ENCODE measurements at regions not wholly inside any gene's neighbourhood (a gene's known extent, or its start where the extent isn't known, plus 50 kb on each side); places are given as distances from the start of the nearest gene placed in this dataset.

DNA sequence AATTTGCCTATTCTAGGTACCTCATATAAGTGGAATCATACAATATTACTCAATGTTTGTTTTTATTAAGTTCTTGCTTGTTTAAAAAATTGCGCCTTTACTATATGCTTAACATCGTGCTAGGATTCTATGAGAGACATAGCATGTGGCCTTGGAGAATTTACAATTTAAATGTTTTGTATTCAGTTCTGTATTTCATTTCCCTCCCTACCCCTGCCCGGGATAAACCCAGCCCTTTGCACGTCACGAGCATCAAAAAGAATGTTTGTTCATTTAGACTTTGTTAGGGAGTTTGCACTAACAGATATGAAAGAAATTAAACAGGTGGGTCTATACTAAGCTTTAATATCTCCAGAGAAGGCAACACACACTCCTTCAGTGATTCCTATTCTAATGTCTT lies 75.7 kb downstream of the C18orf54 start:
- H3K9me3 ChIP-seq (ENCODE audit: control insufficient read depth in 4 of 4, insufficient read depth in 3 of 4, low read length in 3 of 4) = peaks cover 0 to 2% (median 0%) of the 10 kb centered on the region in 4 donors
- H3K9ac ChIP-seq (ENCODE audit: insufficient read depth in 1 of 2, low read length in 2 of 2) = no peak overlapping the region
- 49 to 64% methylated on average over 5 of the region's 5 CpGs for WGBS, 2 donors
- no peak for DNase-seq
- H3K4me3 ChIP-seq = no peak overlapping the region
- TF ChIP-seq, protein P1, sequence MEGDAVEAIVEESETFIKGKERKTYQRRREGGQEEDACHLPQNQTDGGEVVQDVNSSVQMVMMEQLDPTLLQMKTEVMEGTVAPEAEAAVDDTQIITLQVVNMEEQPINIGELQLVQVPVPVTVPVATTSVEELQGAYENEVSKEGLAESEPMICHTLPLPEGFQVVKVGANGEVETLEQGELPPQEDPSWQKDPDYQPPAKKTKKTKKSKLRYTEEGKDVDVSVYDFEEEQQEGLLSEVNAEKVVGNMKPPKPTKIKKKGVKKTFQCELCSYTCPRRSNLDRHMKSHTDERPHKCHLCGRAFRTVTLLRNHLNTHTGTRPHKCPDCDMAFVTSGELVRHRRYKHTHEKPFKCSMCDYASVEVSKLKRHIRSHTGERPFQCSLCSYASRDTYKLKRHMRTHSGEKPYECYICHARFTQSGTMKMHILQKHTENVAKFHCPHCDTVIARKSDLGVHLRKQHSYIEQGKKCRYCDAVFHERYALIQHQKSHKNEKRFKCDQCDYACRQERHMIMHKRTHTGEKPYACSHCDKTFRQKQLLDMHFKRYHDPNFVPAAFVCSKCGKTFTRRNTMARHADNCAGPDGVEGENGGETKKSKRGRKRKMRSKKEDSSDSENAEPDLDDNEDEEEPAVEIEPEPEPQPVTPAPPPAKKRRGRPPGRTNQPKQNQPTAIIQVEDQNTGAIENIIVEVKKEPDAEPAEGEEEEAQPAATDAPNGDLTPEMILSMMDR (IDR thresholded peaks at IDR 0.05; ENCODE audit: control extremely low read depth, extremely low read depth) = no peak
- no peak for ATAC-seq (ENCODE audit: insufficient read depth, low FRiP score)
- H3K36me3 ChIP-seq (ENCODE audit: control insufficient read depth in 4 of 4, insufficient read depth in 4 of 4, low read length in 4 of 4) = no peaks in the 10 kb centered on the region
- H3K4me1 ChIP-seq (ENCODE audit: control insufficient read depth in 5 of 5, insufficient read depth in 5 of 5, low read length in 5 of 5) = no peaks in the 10 kb centered on the region
- H3K27ac ChIP-seq (ENCODE audit: low read depth in 1 of 2, low read length in 1 of 2) = no peak overlapping the region
- peaks cover 0 to 9% (median 3%) of the 10 kb centered on the region in 3 donors for H3K27me3 ChIP-seq (ENCODE audit: control insufficient read depth in 3 of 3, insufficient read depth in 3 of 3, low read length in 2 of 3)

DNA sequence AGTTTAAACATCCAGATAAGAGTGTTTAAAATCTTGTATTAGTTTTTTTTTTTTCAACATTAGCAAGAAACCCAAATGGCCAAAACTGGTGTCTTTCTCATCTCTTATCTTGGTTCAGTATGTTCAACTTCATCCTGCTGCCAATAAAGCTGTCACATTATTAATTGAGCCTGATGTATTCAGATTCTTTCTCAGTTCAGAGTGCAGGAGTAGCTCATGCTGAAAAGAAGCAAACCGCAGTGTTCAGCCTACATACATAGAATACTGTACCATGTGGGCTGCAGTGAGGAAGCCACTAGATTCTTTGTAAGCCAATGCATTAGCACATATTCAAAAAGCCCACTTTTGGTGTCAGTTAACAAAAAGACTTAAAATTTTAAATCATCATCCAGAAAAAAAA lies 76.2 kb downstream of the C18orf54 start:
- no peaks in the 10 kb centered on the region for H3K4me1 ChIP-seq (ENCODE audit: control insufficient read depth in 5 of 5, insufficient read depth in 5 of 5, low read length in 5 of 5)

DNA sequence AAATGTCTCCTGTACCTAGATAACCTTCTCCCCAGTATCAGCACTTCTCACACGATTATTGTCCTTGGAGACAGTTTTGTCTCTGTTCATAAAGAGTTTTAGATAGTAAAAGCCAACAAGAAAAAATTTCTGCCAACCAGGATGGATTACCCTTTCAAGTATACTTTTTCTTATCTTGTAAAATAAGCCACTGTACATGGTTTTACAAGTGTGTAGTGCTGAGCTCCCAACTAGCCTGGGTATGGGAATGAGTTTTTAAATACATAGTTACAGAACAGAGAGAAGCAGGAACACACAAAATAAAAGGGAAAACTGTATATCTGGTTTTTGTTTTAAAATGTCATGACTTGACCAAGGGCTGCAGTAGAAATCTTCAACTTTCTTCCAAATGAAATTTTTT lies 76.7 kb downstream of the C18orf54 start:
- H3K4me1 ChIP-seq (ENCODE audit: control insufficient read depth in 5 of 5, insufficient read depth in 5 of 5, low read length in 5 of 5) = no peaks in the 10 kb centered on the region
- H3K9me3 ChIP-seq (ENCODE audit: control insufficient read depth in 4 of 4, insufficient read depth in 3 of 4, low read length in 3 of 4) = peaks cover 0 to 2% (median 0%) of the 10 kb centered on the region in 4 donors
- 34 to 59% methylated on average over 1 of the region's 1 CpG for WGBS, 2 donors
- H3K4me3 ChIP-seq = no peak overlapping the region
- H3K27ac ChIP-seq (ENCODE audit: low read depth in 1 of 2, low read length in 1 of 2) = no peak overlapping the region
- H3K36me3 ChIP-seq (ENCODE audit: control insufficient read depth in 4 of 4, insufficient read depth in 4 of 4, low read length in 4 of 4) = no peaks in the 10 kb centered on the region
- H3K9ac ChIP-seq (ENCODE audit: insufficient read depth in 1 of 2, low read length in 2 of 2) = no peak overlapping the region
- ATAC-seq (ENCODE audit: insufficient read depth, low FRiP score) = no peak
- TF ChIP-seq, protein P1 (IDR thresholded peaks at IDR 0.05; ENCODE audit: control extremely low read depth, extremely low read depth) = no peak
- no peak for DNase-seq
- H3K27me3 ChIP-seq (ENCODE audit: control insufficient read depth in 3 of 3, insufficient read depth in 3 of 3, low read length in 2 of 3) = peaks cover 0 to 11% (median 3%) of the 10 kb centered on the region in 3 donors

More for the DNA sequence above, 76.2 kb downstream of the C18orf54 start:
- peaks cover 0 to 9% (median 3%) of the 10 kb centered on the region in 3 donors for H3K27me3 ChIP-seq (ENCODE audit: control insufficient read depth in 3 of 3, insufficient read depth in 3 of 3, low read length in 2 of 3)
- no peaks in the 10 kb centered on the region for H3K36me3 ChIP-seq (ENCODE audit: control insufficient read depth in 4 of 4, insufficient read depth in 4 of 4, low read length in 4 of 4)
- DNase-seq = peak in 2 of 3 donors; percentile 25 to 44
- TF ChIP-seq, protein P1 (IDR thresholded peaks at IDR 0.05; ENCODE audit: control extremely low read depth, extremely low read depth) = no peak
- H3K9me3 ChIP-seq (ENCODE audit: control insufficient read depth in 4 of 4, insufficient read depth in 3 of 4, low read length in 3 of 4) = peaks cover 0 to 2% (median 0%) of the 10 kb centered on the region in 4 donors
- H3K9ac ChIP-seq (ENCODE audit: insufficient read depth in 1 of 2, low read length in 2 of 2) = no peak overlapping the region
- 61 to 82% methylated on average over 1 of the region's 1 CpG for WGBS, 2 donors
- H3K27ac ChIP-seq (ENCODE audit: low read depth in 1 of 2, low read length in 1 of 2) = no peak overlapping the region
- no peak overlapping the region for H3K4me3 ChIP-seq
- no peak for ATAC-seq (ENCODE audit: insufficient read depth, low FRiP score)

GRCh38 chr18:54436501-54436900 lies 78.8 kb downstream of the C18orf54 start:
- no peak overlapping the region for H3K27ac ChIP-seq (ENCODE audit: low read depth in 1 of 2, low read length in 1 of 2)
- TF ChIP-seq, protein P1 (IDR thresholded peaks at IDR 0.05; ENCODE audit: control extremely low read depth, extremely low read depth) = no peak
- DNase-seq (no peak), ATAC-seq (ENCODE audit: insufficient read depth, low FRiP score) (no peak)
- H3K36me3 ChIP-seq (ENCODE audit: control insufficient read depth in 4 of 4, insufficient read depth in 4 of 4, low read length in 4 of 4) = no peaks in the 10 kb centered on the region
- H3K4me3 ChIP-seq = no peak overlapping the region
- no peak overlapping the region for H3K9ac ChIP-seq (ENCODE audit: insufficient read depth in 1 of 2, low read length in 2 of 2)
- H3K27me3 ChIP-seq (ENCODE audit: control insufficient read depth in 3 of 3, insufficient read depth in 3 of 3, low read length in 2 of 3) = peaks cover 0 to 12% (median 0%) of the 10 kb centered on the region in 3 donors
- 60 to 67% methylated on average over 5 of the region's 5 CpGs for WGBS, 2 donors
- H3K9me3 ChIP-seq (ENCODE audit: control insufficient read depth in 4 of 4, insufficient read depth in 3 of 4, low read length in 3 of 4) = peaks cover 0 to 2% (median 0%) of the 10 kb centered on the region in 4 donors
- no peaks in the 10 kb centered on the region for H3K4me1 ChIP-seq (ENCODE audit: control insufficient read depth in 5 of 5, insufficient read depth in 5 of 5, low read length in 5 of 5)
